22Rv1 (cell line): ENCODE measurements at regions not wholly inside any gene's neighbourhood (a gene's known extent, or its start where the extent isn't known, plus 50 kb on each side); places are given as distances from the start of the nearest gene placed in this dataset.

Experiments used
- H3K27ac ChIP-seq: fragments of 450-650 bp; 2 replicates; pipeline ENCODE4 v1.5.1; 2017
- ZFX ChIP-seq: fragments of 450-650 bp; IDR thresholded peaks from 2 replicates; pipeline ENCODE4 v1.6.1; 2017; ENCODE audit warnings: antibody characterized with exemption, borderline replicate concordance
- TF ChIP-seq, protein P1 (sequence below): fragments of 450-650 bp; IDR thresholded peaks from 2 replicates; pipeline ENCODE4 v1.5.1; 2017; ENCODE audit warnings: mild to moderate bottlenecking

DNA sequence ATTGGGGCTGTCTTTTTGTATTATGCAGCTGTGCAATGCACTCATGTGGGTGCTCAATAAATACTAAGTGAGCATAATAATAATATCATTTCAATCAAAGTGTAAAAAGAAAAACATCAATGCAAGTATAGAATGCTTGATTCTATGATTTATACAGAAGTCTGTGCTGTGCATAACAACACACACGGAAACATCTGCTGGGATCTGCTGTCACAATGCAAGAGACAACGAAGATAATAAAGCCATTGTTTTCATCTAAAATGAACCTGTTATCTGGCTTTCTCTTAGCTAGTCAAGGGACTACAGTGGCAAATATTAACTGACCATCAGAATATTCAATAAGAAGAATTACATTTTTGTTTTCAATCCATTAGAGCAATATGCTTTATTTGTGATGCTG, 1156.9 kb upstream of the MAP3K7 start:
- no peak overlapping the region for H3K27ac ChIP-seq
- TF ChIP-seq, protein P1, sequence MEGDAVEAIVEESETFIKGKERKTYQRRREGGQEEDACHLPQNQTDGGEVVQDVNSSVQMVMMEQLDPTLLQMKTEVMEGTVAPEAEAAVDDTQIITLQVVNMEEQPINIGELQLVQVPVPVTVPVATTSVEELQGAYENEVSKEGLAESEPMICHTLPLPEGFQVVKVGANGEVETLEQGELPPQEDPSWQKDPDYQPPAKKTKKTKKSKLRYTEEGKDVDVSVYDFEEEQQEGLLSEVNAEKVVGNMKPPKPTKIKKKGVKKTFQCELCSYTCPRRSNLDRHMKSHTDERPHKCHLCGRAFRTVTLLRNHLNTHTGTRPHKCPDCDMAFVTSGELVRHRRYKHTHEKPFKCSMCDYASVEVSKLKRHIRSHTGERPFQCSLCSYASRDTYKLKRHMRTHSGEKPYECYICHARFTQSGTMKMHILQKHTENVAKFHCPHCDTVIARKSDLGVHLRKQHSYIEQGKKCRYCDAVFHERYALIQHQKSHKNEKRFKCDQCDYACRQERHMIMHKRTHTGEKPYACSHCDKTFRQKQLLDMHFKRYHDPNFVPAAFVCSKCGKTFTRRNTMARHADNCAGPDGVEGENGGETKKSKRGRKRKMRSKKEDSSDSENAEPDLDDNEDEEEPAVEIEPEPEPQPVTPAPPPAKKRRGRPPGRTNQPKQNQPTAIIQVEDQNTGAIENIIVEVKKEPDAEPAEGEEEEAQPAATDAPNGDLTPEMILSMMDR = no peak

DNA sequence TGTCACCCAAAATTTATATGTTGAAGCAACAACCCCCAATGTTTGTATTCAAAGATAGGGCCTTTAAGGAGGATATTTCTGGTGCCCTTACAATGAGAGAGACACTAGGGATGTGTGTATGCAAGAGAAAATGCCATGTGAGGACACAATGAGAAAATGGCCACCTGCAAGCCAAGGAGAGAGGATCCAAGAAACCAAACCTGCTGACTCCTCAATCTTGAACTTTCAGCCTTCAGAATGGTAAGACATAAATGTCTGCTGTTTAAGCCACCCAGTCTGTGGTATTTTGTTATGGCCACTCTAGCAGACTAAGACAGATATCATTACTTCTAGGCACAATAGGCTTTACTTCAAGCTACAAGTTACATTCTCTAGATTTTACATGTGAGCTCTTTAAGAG, 1145.1 kb upstream of the MAP3K7 start:
- H3K27ac ChIP-seq = no peak overlapping the region
- TF ChIP-seq, protein P1 = no peak
- no peak for TF ChIP-seq ZFX

GRCh38 chr6:91730710-91731109, 1143.8 kb upstream of the MAP3K7 start:
- H3K27ac ChIP-seq = no peak overlapping the region
- TF ChIP-seq, protein P1 = no peak
- TF ChIP-seq ZFX = no peak

DNA sequence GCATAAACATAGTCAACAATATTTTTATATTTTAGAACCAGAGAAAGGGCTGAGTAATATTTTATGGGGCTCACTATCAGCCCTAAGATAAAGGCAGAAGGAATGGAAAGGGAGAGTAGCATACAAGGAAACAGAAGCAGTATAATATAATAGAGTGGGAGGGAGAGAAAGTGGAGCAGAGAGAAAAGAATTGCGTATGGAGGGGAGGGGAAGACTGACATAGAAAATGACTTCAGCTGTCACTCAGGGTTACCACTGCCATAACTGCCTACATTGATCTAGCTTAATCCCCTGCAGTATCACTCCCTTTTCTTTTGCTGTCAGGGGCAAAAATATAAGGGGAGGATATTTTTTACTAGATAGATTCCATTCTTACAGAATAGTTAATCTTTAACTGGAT, 1133.5 kb upstream of the MAP3K7 start:
- no peak overlapping the region for H3K27ac ChIP-seq
- TF ChIP-seq, protein P1 = no peak
- TF ChIP-seq ZFX = no peak

- no peak for TF ChIP-seq ZFX
- TF ChIP-seq, protein P1 = no peak
- H3K27ac ChIP-seq = no peak overlapping the region
Measured at GRCh38 chr6:91719414-91719813, 1132.5 kb upstream of the MAP3K7 start.

- H3K27ac ChIP-seq = no peak overlapping the region
- no peak for TF ChIP-seq ZFX
- TF ChIP-seq, protein P1 = no peak
Measured at GRCh38 chr6:91718198-91718597, 1131.3 kb upstream of the MAP3K7 start.

- no peak for TF ChIP-seq ZFX
- TF ChIP-seq, protein P1 = no peak
- H3K27ac ChIP-seq = no peak overlapping the region
Measured at GRCh38 chr6:91717094-91717493, 1130.2 kb upstream of the MAP3K7 start.
